Nephron progenitor cell (in vitro differentiated cells): ENCODE measurements at regions not wholly inside any gene's neighbourhood (a gene's known extent, or its start where the extent isn't known, plus 50 kb on each side); places are given as distances from the start of the nearest gene placed in this dataset.

Experiments used
- DNase-seq: peaks from one replicate; pipeline ENCODE4 v3.0.0; 2021
- H3K27ac Mint-ChIP-seq: 2 replicates; pipeline ENCODE4 v1.8.0; 2021; ENCODE audit warnings: mild to moderate bottlenecking, moderate library complexity, mixed read lengths
- H3K27me3 Mint-ChIP-seq: 2 replicates; pipeline ENCODE4 v1.8.0; 2021; ENCODE audit warnings: mild to moderate bottlenecking, low read depth, mixed read lengths; ENCODE audit not compliant: poor library complexity
- H3K36me3 Mint-ChIP-seq: 2 replicates; pipeline ENCODE4 v1.8.0; 2021; ENCODE audit warnings: low read depth, mixed read lengths
- H3K4me1 Mint-ChIP-seq: 2 replicates; pipeline ENCODE4 v1.8.0; 2021; ENCODE audit warnings: mixed read lengths
- H3K4me3 Mint-ChIP-seq: 2 replicates; pipeline ENCODE4 v1.8.0; 2021; ENCODE audit warnings: mild to moderate bottlenecking, moderate library complexity, mixed read lengths
- H3K9me3 Mint-ChIP-seq: 2 replicates; pipeline ENCODE4 v1.8.0; 2021; ENCODE audit warnings: mild to moderate bottlenecking, moderate library complexity, mixed read lengths
- TF ChIP-seq, protein P1 (sequence below): fragments of 200-600 bp; sonication (generic); IDR thresholded peaks from 2 replicates; pipeline ENCODE4 v1.5.0; 2021; ENCODE audit warnings: antibody characterized with exemption

DNA sequence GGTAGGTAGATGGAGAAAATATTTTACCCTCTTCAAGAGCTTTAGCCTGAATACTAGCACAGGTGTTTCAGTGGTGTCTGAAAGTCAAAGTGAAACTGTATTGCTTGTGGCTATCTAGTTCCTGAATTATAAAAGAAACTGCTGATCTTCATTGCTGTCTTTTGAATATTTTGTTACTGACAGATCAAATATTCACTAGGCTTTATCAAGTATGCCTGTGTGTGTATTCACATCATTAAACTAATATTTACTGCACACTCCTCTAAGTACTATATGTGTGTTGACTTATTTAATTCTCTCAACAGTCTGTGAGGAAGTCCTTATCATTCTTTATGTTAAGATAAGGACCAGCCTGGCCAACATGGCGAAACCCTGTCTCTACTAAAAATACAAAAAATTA, 139.6 kb downstream of the SOCS6 start:
- Mint-ChIP-seq H3K36me3 (no peaks in the 10 kb centered on the region), H3K27ac (no peak overlapping the region), H3K9me3 (peaks cover 8% of the 10 kb centered on the region), H3K4me1 (peaks cover 23% of the 10 kb centered on the region), H3K27me3 (no peaks in the 10 kb centered on the region), H3K4me3 (no peak overlapping the region)
- no peak for DNase-seq
- TF ChIP-seq, protein P1, sequence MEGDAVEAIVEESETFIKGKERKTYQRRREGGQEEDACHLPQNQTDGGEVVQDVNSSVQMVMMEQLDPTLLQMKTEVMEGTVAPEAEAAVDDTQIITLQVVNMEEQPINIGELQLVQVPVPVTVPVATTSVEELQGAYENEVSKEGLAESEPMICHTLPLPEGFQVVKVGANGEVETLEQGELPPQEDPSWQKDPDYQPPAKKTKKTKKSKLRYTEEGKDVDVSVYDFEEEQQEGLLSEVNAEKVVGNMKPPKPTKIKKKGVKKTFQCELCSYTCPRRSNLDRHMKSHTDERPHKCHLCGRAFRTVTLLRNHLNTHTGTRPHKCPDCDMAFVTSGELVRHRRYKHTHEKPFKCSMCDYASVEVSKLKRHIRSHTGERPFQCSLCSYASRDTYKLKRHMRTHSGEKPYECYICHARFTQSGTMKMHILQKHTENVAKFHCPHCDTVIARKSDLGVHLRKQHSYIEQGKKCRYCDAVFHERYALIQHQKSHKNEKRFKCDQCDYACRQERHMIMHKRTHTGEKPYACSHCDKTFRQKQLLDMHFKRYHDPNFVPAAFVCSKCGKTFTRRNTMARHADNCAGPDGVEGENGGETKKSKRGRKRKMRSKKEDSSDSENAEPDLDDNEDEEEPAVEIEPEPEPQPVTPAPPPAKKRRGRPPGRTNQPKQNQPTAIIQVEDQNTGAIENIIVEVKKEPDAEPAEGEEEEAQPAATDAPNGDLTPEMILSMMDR, result no peak

DNA sequence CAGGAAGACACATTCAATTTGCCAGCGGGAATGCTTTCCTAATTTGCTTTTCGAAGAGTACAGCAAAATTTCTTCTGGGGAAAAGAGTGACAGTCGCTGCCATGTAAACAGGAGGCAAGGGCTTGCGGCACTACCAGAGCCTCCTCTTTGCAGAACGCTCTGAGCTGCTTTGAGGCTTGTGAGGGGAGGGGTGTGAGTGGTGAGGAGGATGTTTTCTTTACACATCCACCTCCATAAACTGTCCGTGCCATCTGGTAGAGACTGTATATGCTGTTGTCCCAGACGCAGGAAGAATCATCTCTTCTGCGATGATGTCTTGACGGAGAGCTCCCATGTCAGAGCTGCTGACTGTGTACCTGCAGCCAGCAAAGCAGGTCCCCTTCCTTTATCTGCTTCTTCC, 138.0 kb downstream of the SOCS6 start:
- Mint-ChIP-seq H3K36me3 (no peaks in the 10 kb centered on the region), H3K9me3 (peaks cover 8% of the 10 kb centered on the region), H3K4me3 (no peak overlapping the region), H3K27me3 (no peaks in the 10 kb centered on the region), H3K27ac (no peak overlapping the region), H3K4me1 (peaks cover 39% of the 10 kb centered on the region)
- no peak for DNase-seq
- TF ChIP-seq, protein P1, result no peak

DNA sequence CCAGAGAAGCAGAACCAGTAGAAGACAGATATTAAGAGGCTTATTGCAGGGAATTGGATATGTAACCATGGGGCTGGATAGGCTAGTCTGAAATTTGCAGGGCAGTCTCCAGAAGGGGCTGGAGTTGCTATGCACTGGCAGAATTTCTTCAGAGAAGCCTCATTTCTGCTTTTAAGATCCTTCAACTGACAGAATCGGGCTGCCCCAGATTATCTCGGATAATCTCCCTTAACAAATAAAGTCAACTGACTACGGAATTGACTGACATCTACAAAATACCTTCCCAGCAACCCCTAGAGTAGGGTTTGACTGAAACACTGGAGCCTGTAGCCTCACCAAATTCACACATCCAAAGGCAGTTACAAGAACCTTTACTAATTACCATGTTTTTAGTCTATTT, 136.4 kb downstream of the SOCS6 start:
- no peak overlapping the region for H3K27ac Mint-ChIP-seq
- H3K4me1 Mint-ChIP-seq, result peaks cover 48% of the 10 kb centered on the region
- H3K36me3 Mint-ChIP-seq, result no peaks in the 10 kb centered on the region
- H3K4me3 Mint-ChIP-seq, result no peak overlapping the region
- no peaks in the 10 kb centered on the region for H3K27me3 Mint-ChIP-seq
- TF ChIP-seq, protein P1, result no peak
- peaks cover 8% of the 10 kb centered on the region for H3K9me3 Mint-ChIP-seq
- no peak for DNase-seq

DNA sequence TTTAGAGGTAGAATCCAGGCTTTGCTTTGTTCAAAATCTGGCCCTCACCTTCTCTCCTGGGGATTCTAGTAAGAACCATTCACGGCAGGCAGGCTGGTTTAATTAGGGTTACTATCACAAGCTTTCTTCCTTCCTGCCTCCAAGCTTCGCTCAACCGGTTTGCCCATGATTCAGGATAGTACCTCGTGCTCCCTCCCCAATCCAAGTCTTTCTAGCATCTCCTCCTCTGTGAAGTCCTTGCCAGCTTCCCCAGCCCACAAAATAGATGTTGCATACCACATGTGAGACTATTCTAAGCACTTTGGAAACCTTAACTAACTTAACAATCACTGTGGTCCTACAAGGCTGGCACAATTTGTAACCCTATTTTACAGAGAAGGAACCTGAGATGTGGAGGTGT, 135.1 kb downstream of the SOCS6 start:
- peaks cover 59% of the 10 kb centered on the region for H3K4me1 Mint-ChIP-seq
- H3K27ac Mint-ChIP-seq, result no peak overlapping the region
- no peaks in the 10 kb centered on the region for H3K27me3 Mint-ChIP-seq
- DNase-seq, result no peak
- H3K9me3 Mint-ChIP-seq, result peaks cover 8% of the 10 kb centered on the region
- no peaks in the 10 kb centered on the region for H3K36me3 Mint-ChIP-seq
- H3K4me3 Mint-ChIP-seq, result no peak overlapping the region
- TF ChIP-seq, protein P1, result no peak

DNA sequence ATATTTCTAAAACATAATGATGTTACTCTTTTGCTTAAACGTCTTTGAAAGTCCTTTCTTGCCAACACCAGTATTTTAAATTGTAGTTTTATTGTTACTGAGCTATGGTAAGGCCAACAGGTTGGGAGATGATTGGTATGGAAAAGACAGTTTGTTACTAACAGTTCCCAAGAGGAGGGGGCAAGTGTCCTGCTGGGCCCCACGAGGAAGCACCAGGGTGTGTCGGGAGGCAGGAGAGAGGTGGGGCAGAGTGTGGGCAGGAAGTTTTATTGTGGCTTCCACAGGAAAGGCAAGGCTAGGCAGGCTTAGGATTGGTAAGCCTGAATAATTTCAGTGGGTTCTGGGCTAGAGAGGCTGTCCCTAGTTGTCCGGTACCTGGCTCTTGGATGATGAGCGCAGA, 134.3 kb downstream of the SOCS6 start:
- no peak overlapping the region for H3K4me3 Mint-ChIP-seq
- no peak overlapping the region for H3K27ac Mint-ChIP-seq
- peaks cover 68% of the 10 kb centered on the region for H3K4me1 Mint-ChIP-seq
- peaks cover 8% of the 10 kb centered on the region for H3K9me3 Mint-ChIP-seq
- no peaks in the 10 kb centered on the region for H3K27me3 Mint-ChIP-seq
- H3K36me3 Mint-ChIP-seq, result no peaks in the 10 kb centered on the region
- TF ChIP-seq, protein P1, result no peak
- no peak for DNase-seq

DNA sequence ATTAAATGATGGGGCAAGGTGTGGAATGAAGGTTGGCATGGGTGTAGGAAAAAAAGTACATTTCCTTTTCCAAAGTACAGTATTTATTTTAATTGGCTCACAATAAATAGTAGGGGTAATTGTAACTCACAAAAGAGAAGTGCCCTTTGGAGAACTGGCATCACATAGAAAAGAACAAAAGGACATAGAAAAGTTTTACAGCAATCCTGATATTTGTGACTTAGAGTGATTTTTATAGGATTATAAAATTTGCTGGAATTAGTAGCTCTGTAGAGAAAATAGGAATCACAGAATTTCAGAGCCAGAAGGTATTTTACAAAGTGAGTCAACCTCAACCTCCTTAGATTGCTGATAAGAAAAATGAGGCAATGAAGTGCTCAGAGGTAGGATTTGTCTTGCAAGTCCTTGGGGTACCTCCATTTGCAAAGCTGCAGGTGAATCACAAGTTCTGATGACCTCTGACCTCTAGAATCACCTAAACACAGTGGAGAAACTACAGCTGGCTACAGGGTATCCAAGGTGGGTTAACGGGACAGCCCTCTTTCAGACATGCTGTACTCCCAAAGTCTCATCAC, 133.6 kb downstream of the SOCS6 start:
- peaks cover 72% of the 10 kb centered on the region for H3K4me1 Mint-ChIP-seq
- no peaks in the 10 kb centered on the region for H3K36me3 Mint-ChIP-seq
- no peak overlapping the region for H3K27ac Mint-ChIP-seq
- peaks cover 8% of the 10 kb centered on the region for H3K9me3 Mint-ChIP-seq
- no peak overlapping the region for H3K4me3 Mint-ChIP-seq
- DNase-seq, result no peak
- no peaks in the 10 kb centered on the region for H3K27me3 Mint-ChIP-seq
- TF ChIP-seq, protein P1, result no peak
